H1 (cell line): ENCODE measurements at regions not wholly inside any gene's neighbourhood (a gene's known extent, or its start where the extent isn't known, plus 50 kb on each side); places are given as distances from the start of the nearest gene placed in this dataset.

ENCODE experiments used
- CTCF ChIA-PET: fragments of 300-600 bp; sonication (Branson Sonifier 250); formaldehyde crosslinking; loops from one replicate; lab custom pipeline; 2021; ENCODE audit not compliant: partially characterized antibody; lab: Charles Lee
- POLR2A ChIA-PET: fragments of 300-600 bp; sonication (Branson Sonifier 250); formaldehyde crosslinking; loops from one replicate; lab custom pipeline; 2021; ENCODE audit warnings: inconsistent platforms; ENCODE audit not compliant: partially characterized antibody; lab: Charles Lee
- DNase-seq, 2 experiments: peaks; one replicate each; pipeline versions ENCODE4 v3.0.0 to v3.0.0-alpha.2; 2010 to 2022; ENCODE audit warnings: low spot score in 2 of 2, low read depth in 1 of 2, mixed read lengths in 1 of 2
- FAIRE-seq: peaks from 2 replicates; lab custom pipeline; 2011; peaks lifted over from hg19 to GRCh38; lab: Jason Lieb, UNC
- H2AFZ ChIP-seq: 2 replicates; pipeline ENCODE4 v1.8.1; 2012; ENCODE audit warnings: low read length, inconsistent platforms
- H2AK5ac ChIP-seq: 2 replicates; pipeline ENCODE4 v1.6.1; 2013; ENCODE audit warnings: low read depth, low read length
- H2BK120ac ChIP-seq: replicated peaks from 2 replicates; pipeline ENCODE3; 2013; ENCODE audit warnings: low read depth, low read length, inconsistent platforms
- H2BK12ac ChIP-seq: 2 replicates; pipeline ENCODE4 v1.6.1; 2013; ENCODE audit warnings: low read depth, low read length
- H2BK15ac ChIP-seq: 2 replicates; pipeline ENCODE4 v1.6.1; 2013; ENCODE audit warnings: low read length
- H2BK20ac ChIP-seq: 2 replicates; pipeline ENCODE4 v1.6.1; 2013; ENCODE audit warnings: low read length
- H2BK5ac ChIP-seq: 2 replicates; pipeline ENCODE4 v1.6.1; 2013; ENCODE audit warnings: low read depth, low read length
- H3K14ac ChIP-seq: 2 replicates; pipeline ENCODE4 v1.6.1; 2013; ENCODE audit warnings: inconsistent platforms; ENCODE audit not compliant: insufficient read length
- H3K18ac ChIP-seq: 2 replicates; pipeline ENCODE4 v1.6.1; 2013; ENCODE audit warnings: low read length; ENCODE audit errors: extremely low read depth
- H3K23ac ChIP-seq: 2 replicates; pipeline ENCODE4 v1.6.1; 2013; ENCODE audit warnings: inconsistent platforms; ENCODE audit not compliant: insufficient read length
- H3K23me2 ChIP-seq: 2 replicates; pipeline ENCODE4 v1.6.1; 2013; ENCODE audit warnings: low read depth, low read length
- H3K27ac ChIP-seq: 2 replicates; pipeline ENCODE4 v1.6.1; 2011; ENCODE audit warnings: low read depth, low read length, inconsistent platforms
- H3K27me3 ChIP-seq, 4 experiments: replicated peaks in 1 of 4; 1 replicate in 1 of 4; 2 replicates in 3 of 4; pipeline versions ENCODE4 v1.6.1 to v1.8.1; 2011 to 2013; ENCODE audit warnings: low read length in 3 of 4, mild to moderate bottlenecking in 3 of 4, inconsistent platforms in 2 of 4, mixed read lengths in 2 of 4, moderate library complexity in 1 of 4; ENCODE audit not compliant: control insufficient read depth in 3 of 4, insufficient read depth in 3 of 4; ENCODE audit errors: extremely low read depth in 1 of 4
- H3K36me3 ChIP-seq, 4 experiments: 2 replicates each; pipeline versions ENCODE4 v1.6.1 to v1.8.1; 2011 to 2013; ENCODE audit warnings: mild to moderate bottlenecking in 4 of 4, low read length in 3 of 4, moderate library complexity in 2 of 4, control low read depth in 1 of 4, inconsistent platforms in 1 of 4; ENCODE audit not compliant: insufficient read depth in 4 of 4, control insufficient read depth in 2 of 4
- H3K4ac ChIP-seq: replicated peaks from 2 replicates; pipeline ENCODE3; 2013; ENCODE audit warnings: low read length, low read depth, mixed read lengths, inconsistent platforms; ENCODE audit not compliant: insufficient read length
- H3K4me1 ChIP-seq, 4 experiments: replicated peaks in 1 of 4; 1 replicate in 1 of 4; 2 replicates in 3 of 4; pipeline versions ENCODE4 v1.6.1 to v1.8.1; 2011 to 2013; ENCODE audit warnings: low read length in 3 of 4, inconsistent platforms in 2 of 4, mixed read lengths in 1 of 4; ENCODE audit not compliant: insufficient read depth in 4 of 4, control insufficient read depth in 3 of 4
- H3K4me2 ChIP-seq, 2 experiments: 2 replicates each; pipeline versions ENCODE4 v1.6.1 to v1.8.1; 2011 to 2013; ENCODE audit warnings: low read depth in 2 of 2, low read length in 2 of 2, control low read depth in 1 of 2, inconsistent platforms in 1 of 2, mild to moderate bottlenecking in 1 of 2; ENCODE audit not compliant: insufficient read depth in 1 of 2
- H3K4me3 ChIP-seq, 4 experiments: fragments of 200-600, 300-600 bp in 1 of 4; sonication (generic), shearing (Covaris generic), sonication (Bioruptor Twin) in 1 of 4; 2 replicates each; pipeline versions ENCODE4 v1.5.1 to v1.8.1; 2011 to 2016; ENCODE audit warnings: low read length in 4 of 4, low read depth in 3 of 4, control low read depth in 2 of 4, inconsistent platforms in 2 of 4, mild to moderate bottlenecking in 2 of 4, mixed read lengths in 1 of 4, moderate library complexity in 1 of 4; ENCODE audit not compliant: insufficient read depth in 2 of 4; ENCODE audit errors: extremely low read depth in 1 of 4
- H3K56ac ChIP-seq: replicated peaks from 2 replicates; pipeline ENCODE3; 2013; ENCODE audit warnings: low read depth, mild to moderate bottlenecking, mixed read lengths, low read length, inconsistent platforms; ENCODE audit not compliant: insufficient read length
- H3K79me1 ChIP-seq: 2 replicates; pipeline ENCODE4 v1.6.1; 2013; ENCODE audit warnings: low read depth, low read length, control low read depth
- H3K79me2 ChIP-seq, 2 experiments: 2 replicates each; pipeline versions ENCODE4 v1.6.1 to v1.8.1; 2012 to 2013; ENCODE audit warnings: low read length in 2 of 2, mild to moderate bottlenecking in 2 of 2, inconsistent platforms in 1 of 2; ENCODE audit not compliant: insufficient read depth in 2 of 2, control insufficient read depth in 1 of 2
- H3K9ac ChIP-seq, 4 experiments: replicated peaks in 1 of 4; 1 replicate in 1 of 4; 2 replicates in 3 of 4; pipeline versions ENCODE4 v1.6.1 to v1.8.1; 2011 to 2013; ENCODE audit warnings: low read depth in 3 of 4, low read length in 3 of 4, control low read depth in 2 of 4, mild to moderate bottlenecking in 2 of 4, moderate library complexity in 2 of 4, inconsistent platforms in 1 of 4; ENCODE audit errors: extremely low read depth in 1 of 4
- H3K9me3 ChIP-seq, 2 experiments: 2 replicates each; pipeline versions ENCODE4 v1.6.1 to v1.8.1; 2012 to 2013; ENCODE audit warnings: mild to moderate bottlenecking in 2 of 2, moderate library complexity in 2 of 2, control low read depth in 1 of 2, inconsistent platforms in 1 of 2, low read depth in 1 of 2, low read length in 1 of 2, mixed read lengths in 1 of 2; ENCODE audit not compliant: insufficient read depth in 2 of 2
- H4K20me1 ChIP-seq, 2 experiments: replicated peaks in 1 of 2; 2 replicates each; pipeline versions ENCODE3 to v1.8.1; 2011 to 2013; ENCODE audit warnings: inconsistent platforms in 2 of 2, low read length in 2 of 2, mild to moderate bottlenecking in 1 of 2; ENCODE audit not compliant: insufficient read depth in 2 of 2, control insufficient read depth in 1 of 2
- H4K5ac ChIP-seq: 2 replicates; pipeline ENCODE4 v1.6.1; 2013; ENCODE audit warnings: low read length, low read depth, mixed read lengths, inconsistent platforms; ENCODE audit not compliant: insufficient read length
- H4K8ac ChIP-seq: 2 replicates; pipeline ENCODE4 v1.8.0; 2013; ENCODE audit warnings: mild to moderate bottlenecking, moderate library complexity, low read length, inconsistent platforms; ENCODE audit not compliant: insufficient read depth; ENCODE audit errors: extremely low read depth
- H4K91ac ChIP-seq: replicated peaks from 2 replicates; pipeline ENCODE3; 2013; ENCODE audit warnings: low read length, mixed read lengths, inconsistent platforms; ENCODE audit not compliant: insufficient read length
- CEBPB ChIP-seq: IDR thresholded peaks from 2 replicates; pipeline ENCODE4 v1.6.1; 2012; ENCODE audit warnings: low read depth, low read length
- CHD1 ChIP-seq: IDR thresholded peaks from 2 replicates; pipeline ENCODE4 v1.6.1; 2012; ENCODE audit warnings: low read depth, low read length, improper control_type of control experiment
- GABPA ChIP-seq: IDR thresholded peaks from 2 replicates; pipeline ENCODE4 v1.6.1; 2011; ENCODE audit warnings: mild to moderate bottlenecking, low read length, moderate library complexity, borderline replicate concordance; ENCODE audit not compliant: insufficient read depth
- HDAC6 ChIP-seq: IDR thresholded peaks from one replicate; pipeline ENCODE4 v1.7.1; 2012; ENCODE audit warnings: low read depth, mild to moderate bottlenecking, inconsistent platforms, low read length, moderate library complexity
- RXRA ChIP-seq: IDR thresholded peaks from 2 replicates; pipeline ENCODE4 v1.6.1; 2011; ENCODE audit warnings: low read depth, mild to moderate bottlenecking, low read length, moderate library complexity; ENCODE audit not compliant: insufficient read depth
- SIN3A ChIP-seq, 2 experiments: IDR thresholded peaks in 1 of 2; conservative IDR thresholded peaks in 1 of 2; 2 replicates each; pipeline ENCODE4 v1.6.1; 2011 to 2012; ENCODE audit warnings: low read length in 2 of 2, improper control_type of control experiment in 1 of 2, low read depth in 1 of 2, mild to moderate bottlenecking in 1 of 2
- SIX5 ChIP-seq: IDR thresholded peaks from 2 replicates; pipeline ENCODE4 v1.6.1; 2011; ENCODE audit warnings: mild to moderate bottlenecking, low read depth, low read length
- SP4 ChIP-seq: IDR thresholded peaks from 2 replicates; pipeline ENCODE4 v1.6.1; 2012; ENCODE audit warnings: low read length, inconsistent platforms
- WGBS, 2 experiments: shearing (Covaris generic) in 1 of 2; methylation state at CpG; one replicate each; pipeline versions ENCODE4 v1.1.6 to v1.1.7; 2013 to 2015; ENCODE audit warnings: low lambda C conversion rate in 2 of 2, mixed read lengths in 2 of 2, inconsistent platforms in 1 of 2, low coverage in 1 of 2, missing lambda C conversion rate in 1 of 2; ENCODE audit not compliant: insufficient replicate concordance in 2 of 2, insufficient coverage in 1 of 2, insufficient read length in 1 of 2; ENCODE audit errors: extremely low coverage in 1 of 2, missing lambda C conversion rate in 1 of 2; 5-methylcytosine and 5-hydroxymethylcytosine counted together

DNA sequence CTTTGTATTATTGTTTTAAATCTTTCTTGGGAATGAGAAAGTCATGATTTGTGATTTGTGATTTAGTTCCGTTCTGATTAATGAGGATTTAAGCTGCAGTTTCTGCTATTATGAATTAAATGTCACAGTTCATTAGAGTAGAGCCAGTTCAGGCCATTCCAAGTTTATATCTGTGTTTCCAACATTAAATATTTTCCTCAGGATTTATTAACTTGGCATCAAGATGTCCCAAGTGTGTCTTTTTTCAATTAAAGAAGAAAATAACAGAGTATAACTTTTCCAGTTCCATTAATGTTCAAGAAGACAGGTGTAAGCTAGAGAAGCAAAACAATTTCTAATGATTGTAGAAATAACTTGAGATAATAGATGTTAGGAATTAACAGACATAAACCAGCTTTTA is 1183.2 kb upstream of the CELF2 start:
- TF ChIP-seq CEBPB (no peak), GABPA (no peak), RXRA (no peak), SIN3A (conservative IDR thresholded peaks at IDR 0.05 in 1 of 2, IDR thresholded peaks at IDR 0.05 in 1 of 2; ENCODE audit: low read depth in 1 of 2, low read length in 2 of 2) (no peak), SIX5 (no peak), SP4 (no peak), CHD1 (no peak), HDAC6 (no peak)
- H2BK120ac ChIP-seq: no peak overlapping the region
- POLR2A ChIA-PET: no interaction called here
- FAIRE-seq (no peak), DNase-seq (no peak)
- H3K4me2 ChIP-seq: no peak overlapping the region
- H3K4ac ChIP-seq: no peak overlapping the region
- H2BK20ac ChIP-seq: no peak overlapping the region
- no peaks in the 10 kb centered on the region for H3K79me1 ChIP-seq
- no peak overlapping the region for H2AFZ ChIP-seq
- no peak overlapping the region for H3K56ac ChIP-seq
- no peaks in the 10 kb centered on the region for H4K20me1 ChIP-seq
- no peak overlapping the region for H3K4me3 ChIP-seq
- CTCF ChIA-PET: no interaction called here
- H3K4me1 ChIP-seq: peaks cover 0 to 5% (median 2%) of the 10 kb centered on the region in 4 experiments; a peak in 3 of 7 replicates
- H3K23me2 ChIP-seq: no peaks in the 10 kb centered on the region
- no peaks in the 10 kb centered on the region for H3K9me3 ChIP-seq
- no peaks in the 10 kb centered on the region for H3K36me3 ChIP-seq
- no peak overlapping the region for H3K14ac ChIP-seq
- H2BK15ac ChIP-seq: no peak overlapping the region
- H3K79me2 ChIP-seq: no peaks in the 10 kb centered on the region
- no peak overlapping the region for H2BK5ac ChIP-seq
- no peak overlapping the region for H4K5ac ChIP-seq
- no peak overlapping the region for H2BK12ac ChIP-seq
- no peak overlapping the region for H3K23ac ChIP-seq
- no peak overlapping the region for H3K27ac ChIP-seq
- no peak overlapping the region for H4K91ac ChIP-seq
- H4K8ac ChIP-seq: no peak overlapping the region
- H2AK5ac ChIP-seq: no peak overlapping the region
- no peak overlapping the region for H3K18ac ChIP-seq
- 88% methylated on average over 1 of the region's 1 CpG; no CpG with 5 or more reads in 1 of the 2 experiments for WGBS, 2 experiments
- no peak overlapping the region for H3K9ac ChIP-seq
- no peaks in the 10 kb centered on the region for H3K27me3 ChIP-seq
